ENCODE measurements at regions not wholly inside any gene's neighbourhood (a gene's known extent, or its start where the extent isn't known, plus 50 kb on each side); places are given as distances from the start of the nearest gene placed in this dataset.

- H3K9me3 ChIP-seq (ENCODE audit: insufficient read depth, low read depth, low read length): no peaks in the 10 kb centered on the region
- no peak overlapping the region for H3K4me2 ChIP-seq (ENCODE audit: low read depth, low read length, poor library complexity, severe bottlenecking)
- H3K9ac ChIP-seq (ENCODE audit: low read depth, low read length, poor library complexity, severe bottlenecking): no peak overlapping the region
- no peaks in the 10 kb centered on the region for H3K36me3 ChIP-seq (ENCODE audit: insufficient read depth, low read length)
- H2AFZ ChIP-seq (ENCODE audit: low read length): no peak overlapping the region
- H3K27me3 ChIP-seq (ENCODE audit: insufficient read depth, low read length, poor library complexity, severe bottlenecking): no peaks in the 10 kb centered on the region
- no peak for TF ChIP-seq CTCF (conservative IDR thresholded peaks at IDR 0.05; ENCODE audit: low read length)
- no peak for TF ChIP-seq EZH2phosphoT487 (IDR thresholded peaks at IDR 0.05; ENCODE audit: borderline replicate concordance)
- H3K4me3 ChIP-seq (ENCODE audit: low read length, poor library complexity, severe bottlenecking): no peak overlapping the region
- H3F3A ChIP-seq (ENCODE audit: low read depth): no peaks in the 10 kb centered on the region
- no peaks in the 10 kb centered on the region for H3K4me1 ChIP-seq (ENCODE audit: insufficient read depth, low read length, poor library complexity, severe bottlenecking)
- no peaks in the 10 kb centered on the region for H3K9me2 ChIP-seq (replicated peaks; ENCODE audit: low read depth, low read length)
- no peaks in the 10 kb centered on the region for H3K79me2 ChIP-seq (ENCODE audit: insufficient read depth, low read length)
- no peaks in the 10 kb centered on the region for H4K20me1 ChIP-seq (ENCODE audit: insufficient read depth, low read length, poor library complexity, severe bottlenecking)
These were observed 185.6 kb upstream of the CPHXL start for GRCh38 chr16:75911896-75912295.

GRCh38 chr16:75913958-75914357 is 187.7 kb upstream of the CPHXL start:
- Histone ChIP-seq H3K4me1 (ENCODE audit: insufficient read depth, low read length, poor library complexity, severe bottlenecking) (no peaks in the 10 kb centered on the region), H3K27me3 (ENCODE audit: insufficient read depth, low read length, poor library complexity, severe bottlenecking) (no peaks in the 10 kb centered on the region), H2AFZ (ENCODE audit: low read length) (no peak overlapping the region), H3F3A (ENCODE audit: low read depth) (no peaks in the 10 kb centered on the region), H4K20me1 (ENCODE audit: insufficient read depth, low read length, poor library complexity, severe bottlenecking) (no peaks in the 10 kb centered on the region), H3K4me3 (ENCODE audit: low read length, poor library complexity, severe bottlenecking) (no peak overlapping the region), H3K79me2 (ENCODE audit: insufficient read depth, low read length) (no peaks in the 10 kb centered on the region), H3K4me2 (ENCODE audit: low read depth, low read length, poor library complexity, severe bottlenecking) (no peak overlapping the region), H3K9me3 (ENCODE audit: insufficient read depth, low read depth, low read length) (no peaks in the 10 kb centered on the region), H3K9ac (ENCODE audit: low read depth, low read length, poor library complexity, severe bottlenecking) (no peak overlapping the region), H3K9me2 (replicated peaks; ENCODE audit: low read depth, low read length) (no peaks in the 10 kb centered on the region), H3K36me3 (ENCODE audit: insufficient read depth, low read length) (no peaks in the 10 kb centered on the region)
- TF ChIP-seq CTCF (conservative IDR thresholded peaks at IDR 0.05; ENCODE audit: low read length): no peak
- no peak for TF ChIP-seq EZH2phosphoT487 (IDR thresholded peaks at IDR 0.05; ENCODE audit: borderline replicate concordance)

GRCh38 chr16:75916451-75916850 is 190.2 kb upstream of the CPHXL start:
- H3K9me3 ChIP-seq (ENCODE audit: insufficient read depth, low read depth, low read length): no peaks in the 10 kb centered on the region
- no peaks in the 10 kb centered on the region for H3K27me3 ChIP-seq (ENCODE audit: insufficient read depth, low read length, poor library complexity, severe bottlenecking)
- no peaks in the 10 kb centered on the region for H3K79me2 ChIP-seq (ENCODE audit: insufficient read depth, low read length)
- H4K20me1 ChIP-seq (ENCODE audit: insufficient read depth, low read length, poor library complexity, severe bottlenecking): no peaks in the 10 kb centered on the region
- no peak overlapping the region for H3K9ac ChIP-seq (ENCODE audit: low read depth, low read length, poor library complexity, severe bottlenecking)
- no peak for TF ChIP-seq CTCF (conservative IDR thresholded peaks at IDR 0.05; ENCODE audit: low read length)
- no peak overlapping the region for H3K4me2 ChIP-seq (ENCODE audit: low read depth, low read length, poor library complexity, severe bottlenecking)
- no peaks in the 10 kb centered on the region for H3K36me3 ChIP-seq (ENCODE audit: insufficient read depth, low read length)
- H2AFZ ChIP-seq (ENCODE audit: low read length): no peak overlapping the region
- H3K4me1 ChIP-seq (ENCODE audit: insufficient read depth, low read length, poor library complexity, severe bottlenecking): no peaks in the 10 kb centered on the region
- H3K4me3 ChIP-seq (ENCODE audit: low read length, poor library complexity, severe bottlenecking): no peak overlapping the region
- no peaks in the 10 kb centered on the region for H3K9me2 ChIP-seq (replicated peaks; ENCODE audit: low read depth, low read length)
- no peaks in the 10 kb centered on the region for H3F3A ChIP-seq (ENCODE audit: low read depth)

Measured in Loucy (cell line).